ENCODE measurements at regions not wholly inside any gene's neighbourhood (a gene's known extent, or its start where the extent isn't known, plus 50 kb on each side); places are given as distances from the start of the nearest gene placed in this dataset.
"Not testable (repeated sequence)": the region's sequence is repeated elsewhere in the genome, so short reads cannot be mapped to it uniquely, and the experiment has no call there.

GRCh38 chr4:127007305-127007704 is 625.5 kb upstream of the INTU start:
- Mint-ChIP-seq H3K4me1 (ENCODE audit: low read depth) (no peaks in the 10 kb centered on the region), H3K36me3 (ENCODE audit: insufficient read depth) (no peaks in the 10 kb centered on the region), H3K4me3 (no peak overlapping the region), H3K27me3 (ENCODE audit: low read depth) (no peaks in the 10 kb centered on the region), H3K9me3 (peaks cover 16% of the 10 kb centered on the region)
- DNase-seq (no peak), ATAC-seq (no peak)

- Mint-ChIP-seq H3K4me1 (ENCODE audit: low read depth) (no peaks in the 10 kb centered on the region), H3K27me3 (ENCODE audit: low read depth) (no peaks in the 10 kb centered on the region), H3K36me3 (ENCODE audit: insufficient read depth) (no peaks in the 10 kb centered on the region), H3K9me3 (peaks cover 12% of the 10 kb centered on the region), H3K4me3 (no peak overlapping the region)
- DNase-seq (no peak), ATAC-seq (no peak)
Measured at GRCh38 chr4:127012549-127012948, 620.2 kb upstream of the INTU start.

- ATAC-seq (no peak), DNase-seq (no peak)
- Mint-ChIP-seq H3K27me3 (ENCODE audit: low read depth) (no peaks in the 10 kb centered on the region), H3K9me3 (no peaks in the 10 kb centered on the region), H3K36me3 (ENCODE audit: insufficient read depth) (no peaks in the 10 kb centered on the region), H3K4me3 (no peak overlapping the region), H3K4me1 (ENCODE audit: low read depth) (no peaks in the 10 kb centered on the region)
Measured at GRCh38 chr4:127015667-127016117, 617.1 kb upstream of the INTU start.

GRCh38 chr4:127018381-127018780 is 614.4 kb upstream of the INTU start:
- Mint-ChIP-seq H3K36me3 (ENCODE audit: insufficient read depth) (no peaks in the 10 kb centered on the region), H3K9me3 (no peaks in the 10 kb centered on the region), H3K27me3 (ENCODE audit: low read depth) (no peaks in the 10 kb centered on the region)

GRCh38 chr4:127020831-127021230 is 611.9 kb upstream of the INTU start:
- DNase-seq; H3K36me3 Mint-ChIP-seq (ENCODE audit: insufficient read depth); H3K4me1 Mint-ChIP-seq (ENCODE audit: low read depth); H3K27me3 Mint-ChIP-seq (ENCODE audit: low read depth); H3K9me3 Mint-ChIP-seq; ATAC-seq; H3K4me3 Mint-ChIP-seq: not testable (repeated sequence)

More at GRCh38 chr4:127018381-127018780, 614.4 kb upstream of the INTU start:
- ATAC-seq (no peak), DNase-seq (no peak)
- Mint-ChIP-seq H3K4me1 (ENCODE audit: low read depth) (no peaks in the 10 kb centered on the region), H3K4me3 (no peak overlapping the region)

- Mint-ChIP-seq H3K36me3 (ENCODE audit: insufficient read depth) (no peaks in the 10 kb centered on the region), H3K9me3 (peaks cover 13% of the 10 kb centered on the region), H3K4me3 (no peak overlapping the region), H3K4me1 (ENCODE audit: low read depth) (no peaks in the 10 kb centered on the region), H3K27me3 (ENCODE audit: low read depth) (no peaks in the 10 kb centered on the region)
- ATAC-seq (no peak), DNase-seq (no peak)
Measured at GRCh38 chr4:127036296-127036695, 596.5 kb upstream of the INTU start.

GRCh38 chr4:127045861-127046260 is 586.9 kb upstream of the INTU start:
- Mint-ChIP-seq H3K9me3 (peaks cover 13% of the 10 kb centered on the region), H3K4me3 (no peak overlapping the region), H3K27me3 (ENCODE audit: low read depth) (no peaks in the 10 kb centered on the region), H3K4me1 (ENCODE audit: low read depth) (no peaks in the 10 kb centered on the region), H3K36me3 (ENCODE audit: insufficient read depth) (no peaks in the 10 kb centered on the region)
- ATAC-seq: no peak
- no peak for DNase-seq

- Mint-ChIP-seq H3K9me3 (peaks cover 11% of the 10 kb centered on the region), H3K27me3 (ENCODE audit: low read depth) (no peaks in the 10 kb centered on the region), H3K4me3 (no peak overlapping the region), H3K36me3 (ENCODE audit: insufficient read depth) (no peaks in the 10 kb centered on the region), H3K4me1 (ENCODE audit: low read depth) (no peaks in the 10 kb centered on the region)
- DNase-seq: no peak
- no peak for ATAC-seq
Measured at GRCh38 chr4:127047930-127048329, 584.8 kb upstream of the INTU start.

GRCh38 chr4:127048376-127049044 is 584.2 kb upstream of the INTU start:
- ATAC-seq: no peak
- Mint-ChIP-seq H3K4me1 (ENCODE audit: low read depth) (no peaks in the 10 kb centered on the region), H3K36me3 (ENCODE audit: insufficient read depth) (no peaks in the 10 kb centered on the region), H3K9me3 (peaks cover 14% of the 10 kb centered on the region), H3K4me3 (no peak overlapping the region), H3K27me3 (ENCODE audit: low read depth) (no peaks in the 10 kb centered on the region)
- no peak for DNase-seq

GRCh38 chr4:127049526-127049925 is 583.2 kb upstream of the INTU start:
- Mint-ChIP-seq H3K27me3 (ENCODE audit: low read depth) (no peaks in the 10 kb centered on the region), H3K36me3 (ENCODE audit: insufficient read depth) (no peaks in the 10 kb centered on the region), H3K9me3 (peaks cover 10% of the 10 kb centered on the region), H3K4me3 (no peak overlapping the region), H3K4me1 (ENCODE audit: low read depth) (no peaks in the 10 kb centered on the region)
- DNase-seq: no peak
- ATAC-seq: no peak

GRCh38 chr4:127052742-127053141 is 580.0 kb upstream of the INTU start:
- H3K4me1 Mint-ChIP-seq (ENCODE audit: low read depth): no peaks in the 10 kb centered on the region
- peaks cover 24% of the 10 kb centered on the region for H3K9me3 Mint-ChIP-seq
- no peaks in the 10 kb centered on the region for H3K27me3 Mint-ChIP-seq (ENCODE audit: low read depth)
- H3K36me3 Mint-ChIP-seq (ENCODE audit: insufficient read depth): no peaks in the 10 kb centered on the region
- H3K4me3 Mint-ChIP-seq: no peak overlapping the region
- no peak for ATAC-seq
- no peak for DNase-seq

- Mint-ChIP-seq H3K4me3 (no peak overlapping the region), H3K9me3 (peaks cover 33% of the 10 kb centered on the region), H3K36me3 (ENCODE audit: insufficient read depth) (no peaks in the 10 kb centered on the region), H3K4me1 (ENCODE audit: low read depth) (no peaks in the 10 kb centered on the region), H3K27me3 (ENCODE audit: low read depth) (no peaks in the 10 kb centered on the region)
- no peak for ATAC-seq
- DNase-seq: no peak
Measured at GRCh38 chr4:127055357-127055756, 577.4 kb upstream of the INTU start.

- no peak overlapping the region for H3K4me3 Mint-ChIP-seq
- no peaks in the 10 kb centered on the region for H3K36me3 Mint-ChIP-seq (ENCODE audit: insufficient read depth)
- H3K4me1 Mint-ChIP-seq (ENCODE audit: low read depth): no peaks in the 10 kb centered on the region
- no peaks in the 10 kb centered on the region for H3K27me3 Mint-ChIP-seq (ENCODE audit: low read depth)
- H3K9me3 Mint-ChIP-seq: no peaks in the 10 kb centered on the region
- no peak for DNase-seq
- ATAC-seq: no peak
Measured at GRCh38 chr4:127069675-127070074, 563.1 kb upstream of the INTU start.

GRCh38 chr4:127071443-127071842 is 561.3 kb upstream of the INTU start:
- DNase-seq (no peak), ATAC-seq (no peak)
- no peaks in the 10 kb centered on the region for H3K36me3 Mint-ChIP-seq (ENCODE audit: insufficient read depth)
- H3K27me3 Mint-ChIP-seq (ENCODE audit: low read depth): no peaks in the 10 kb centered on the region
- no peaks in the 10 kb centered on the region for H3K9me3 Mint-ChIP-seq
- no peak overlapping the region for H3K4me3 Mint-ChIP-seq
- H3K4me1 Mint-ChIP-seq (ENCODE audit: low read depth): no peaks in the 10 kb centered on the region

GRCh38 chr4:127080141-127080540 is 552.6 kb upstream of the INTU start:
- H3K4me1 Mint-ChIP-seq (ENCODE audit: low read depth): no peaks in the 10 kb centered on the region
- no peak overlapping the region for H3K4me3 Mint-ChIP-seq
- H3K27me3 Mint-ChIP-seq (ENCODE audit: low read depth): no peaks in the 10 kb centered on the region
- H3K9me3 Mint-ChIP-seq: peaks cover 3% of the 10 kb centered on the region
- no peaks in the 10 kb centered on the region for H3K36me3 Mint-ChIP-seq (ENCODE audit: insufficient read depth)
- DNase-seq (no peak), ATAC-seq (no peak)
